Kidney (tissue), 13 donors: ENCODE measurements at regions not wholly inside any gene's neighbourhood (a gene's known extent, or its start where the extent isn't known, plus 50 kb on each side); places are given as distances from the start of the nearest gene placed in this dataset.
"Not testable (repeated sequence)": the region's sequence is repeated elsewhere in the genome, so short reads cannot be mapped to it uniquely, and the experiment has no call there.

Experiments used
- DNase-seq, 5 donors: peaks; one replicate each; pipeline ENCODE4 v3.0.0-alpha.2; 2013 to 2020
- FAIRE-seq: peaks from 2 replicates; lab custom pipeline; 2012; peaks lifted over from hg19 to GRCh38; lab: Jason Lieb, UNC
- H3K27ac ChIP-seq, 2 donors: one replicate each; pipeline ENCODE4 v1.7.0; 2013; ENCODE audit warnings: low read depth in 2 of 2, low read length in 2 of 2, inconsistent platforms in 1 of 2
- H3K27me3 ChIP-seq: one replicate; pipeline ENCODE4 v1.7.1; 2013; ENCODE audit warnings: low read length, inconsistent platforms; ENCODE audit not compliant: control insufficient read depth, insufficient read depth
- H3K36me3 ChIP-seq, 3 donors: one replicate each; pipeline versions ENCODE4 v1.7.0 to v1.7.1; 2013; ENCODE audit warnings: low read length in 3 of 3, control low read depth in 1 of 3, inconsistent platforms in 1 of 3; ENCODE audit not compliant: insufficient read depth in 3 of 3, control insufficient read depth in 2 of 3
- H3K4me1 ChIP-seq, 3 donors: one replicate each; pipeline versions ENCODE4 v1.7.0 to v1.7.1; 2013; ENCODE audit warnings: low read length in 3 of 3, inconsistent platforms in 1 of 3, low read depth in 1 of 3; ENCODE audit not compliant: control insufficient read depth in 2 of 3, insufficient read depth in 2 of 3
- H3K4me3 ChIP-seq, 3 donors: one replicate each; pipeline versions ENCODE4 v1.7.0 to v1.8.1; 2013; ENCODE audit warnings: low read length in 3 of 3, control low read depth in 1 of 3, inconsistent platforms in 1 of 3
- H3K9ac ChIP-seq, 3 donors: one replicate each; pipeline versions ENCODE4 v1.7.0 to v1.7.1; 2013; ENCODE audit warnings: low read length in 3 of 3, control low read depth in 1 of 3, inconsistent platforms in 1 of 3
- H3K9me3 ChIP-seq, 3 donors: one replicate each; pipeline versions ENCODE4 v1.7.0 to v1.7.1; 2013; ENCODE audit warnings: low read length in 3 of 3, control low read depth in 1 of 3, inconsistent platforms in 1 of 3; ENCODE audit not compliant: control insufficient read depth in 2 of 3, insufficient read depth in 1 of 3
- intact Hi-C: fragments of 100-400 bp; cut with DNase I; formaldehyde crosslinking; loops from one replicate; pipeline ENCODE4 v1.11.1; 2022
- TF ChIP-seq, protein P1 (sequence below): IDR thresholded peaks from 3 replicates; pipeline ENCODE4 v1.5.1; 2012; ENCODE audit warnings: mild to moderate bottlenecking, moderate library complexity, borderline replicate concordance; ENCODE audit not compliant: insufficient read depth; ENCODE audit errors: extremely low read depth
- donor health status: control.
- donor health status: control.
- donor health status: control.
- donor health status: control.
- donor health status: control.
- donor health status: DM: yes; HTN: yes; CAD: no.
- donor health status: Normal renal cell carcinoma (clear cell type).

DNA sequence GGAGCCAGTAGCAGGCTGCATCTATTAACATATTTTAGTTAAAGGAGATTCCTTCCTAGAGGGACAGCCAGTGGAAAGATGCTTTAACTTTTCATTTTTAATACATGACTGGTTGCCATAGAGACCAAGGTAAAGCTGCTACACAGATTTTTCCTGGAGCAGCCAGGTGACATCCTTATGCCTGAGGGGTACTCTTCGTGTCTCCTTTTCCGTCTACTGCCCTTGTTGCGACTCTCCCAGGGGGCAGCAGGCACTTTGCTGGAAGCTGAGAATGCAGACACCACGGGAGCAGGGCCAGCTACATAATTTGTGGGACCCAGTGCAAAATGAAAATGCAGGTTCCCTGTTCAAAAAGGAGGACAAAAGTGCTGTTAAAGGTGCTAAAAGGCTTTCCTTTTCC, 340.4 kb downstream of the CEP170 start:
- FAIRE-seq, H3K9me3 ChIP-seq, H3K9ac ChIP-seq, H3K27ac ChIP-seq, H3K27me3 ChIP-seq, intact Hi-C loops, DNase-seq, H3K4me3 ChIP-seq, H3K4me1 ChIP-seq, H3K36me3 ChIP-seq: not testable (repeated sequence)

DNA sequence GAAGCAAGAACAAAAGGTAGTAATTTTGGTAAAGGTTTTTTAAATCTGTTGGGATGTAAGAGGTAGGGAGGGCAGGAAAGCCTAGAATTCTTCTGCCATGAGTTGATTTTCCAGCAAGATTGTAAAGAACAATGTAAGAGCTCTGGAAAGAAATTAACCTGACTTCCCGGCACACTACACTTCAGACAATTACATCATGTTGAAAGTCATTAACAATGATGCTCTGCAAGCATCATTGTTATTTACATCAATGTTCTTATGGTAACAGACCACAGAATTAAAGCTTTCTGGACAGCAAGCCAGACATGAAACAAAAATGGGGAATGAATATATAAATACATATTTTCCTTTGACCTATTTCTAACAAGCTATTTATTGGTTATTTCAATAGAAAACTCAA, 342.2 kb downstream of the CEP170 start:
- H3K27ac ChIP-seq, DNase-seq, intact Hi-C loops: not testable (repeated sequence)

DNA sequence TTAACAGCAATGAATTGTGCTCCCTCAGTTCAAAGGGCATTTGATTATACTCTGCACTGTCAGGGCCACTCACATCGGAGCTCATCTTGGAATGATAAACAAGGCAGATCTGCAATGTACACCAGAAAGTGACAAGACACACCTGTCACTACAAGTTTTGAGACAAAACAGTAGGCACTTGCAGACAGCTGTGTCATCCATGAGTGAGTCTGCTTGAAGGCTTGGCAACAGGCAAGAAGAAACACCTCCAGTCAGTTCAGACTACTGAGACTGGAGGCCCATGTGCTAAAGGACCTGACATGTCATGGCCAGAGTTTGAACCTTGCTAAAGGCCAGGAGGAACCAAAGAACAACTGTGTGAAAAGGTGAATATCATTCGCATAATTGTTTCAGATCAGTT, 354.5 kb downstream of the CEP170 start:
- H3K4me1 ChIP-seq, intact Hi-C loops, H3K4me3 ChIP-seq, FAIRE-seq, H3K27me3 ChIP-seq, H3K9me3 ChIP-seq, H3K9ac ChIP-seq, H3K36me3 ChIP-seq, H3K27ac ChIP-seq: not testable (repeated sequence)
- peak in 3 of 5 donors; percentile 17 to 43 (median 34) for DNase-seq

More for the DNA sequence above, 342.2 kb downstream of the CEP170 start:
- FAIRE-seq, H3K27me3 ChIP-seq, H3K4me1 ChIP-seq, H3K36me3 ChIP-seq, H3K9me3 ChIP-seq, H3K9ac ChIP-seq, H3K4me3 ChIP-seq: not testable (repeated sequence)

DNA sequence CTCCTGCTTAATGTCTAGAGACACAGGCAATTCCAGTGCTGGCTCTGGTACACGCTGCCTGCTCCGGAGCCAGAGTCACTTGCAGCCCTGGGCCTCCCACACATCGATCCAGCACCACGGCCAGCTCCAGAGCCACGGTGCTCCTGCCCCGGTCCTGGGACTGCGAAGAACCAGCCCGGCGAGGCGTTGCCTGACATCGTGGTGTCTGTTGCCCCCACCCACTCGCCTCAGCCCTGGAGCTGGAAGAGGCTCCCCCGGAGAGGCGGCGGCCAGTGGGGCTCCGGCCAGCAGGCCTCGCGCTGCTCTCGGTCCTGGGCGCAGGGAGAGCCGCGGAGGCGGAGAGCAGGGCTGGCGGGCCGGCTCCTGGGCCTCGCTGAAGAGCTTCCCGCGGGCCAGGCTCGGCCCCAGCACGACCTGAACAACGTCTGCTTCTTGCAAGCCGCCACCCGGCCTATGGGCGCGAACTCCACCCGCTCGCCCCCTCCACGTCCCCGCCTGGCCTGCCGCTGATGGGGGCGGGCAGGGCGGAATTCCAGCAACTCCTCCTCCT, 364.8 kb downstream of the CEP170 start:
- no peak overlapping the region for H3K4me3 ChIP-seq
- FAIRE-seq, result no peak

DNA sequence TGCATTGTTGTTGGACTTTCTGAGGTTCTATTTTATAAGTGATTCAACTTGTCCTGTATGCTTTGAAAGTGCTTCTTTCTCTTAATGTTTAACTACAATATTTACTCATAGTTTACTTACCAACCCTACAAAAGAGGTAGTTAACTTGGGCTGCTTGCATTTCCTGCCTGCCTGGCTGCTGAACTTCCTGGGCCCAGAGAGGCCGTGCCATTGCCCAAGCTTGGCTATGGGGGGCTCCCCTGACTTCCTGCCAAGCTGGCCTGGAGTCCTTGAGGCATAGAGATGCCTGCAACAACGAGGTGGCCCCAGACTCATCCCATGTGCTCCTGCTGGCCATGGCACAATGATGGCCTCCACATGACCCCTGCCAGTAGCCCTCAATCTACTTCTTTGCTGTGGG, 361.6 kb upstream of the PLD5 start:
- H3K27ac ChIP-seq, result no peak overlapping the region
- no peak overlapping the region for H3K9ac ChIP-seq
- intact Hi-C loops, result no loop called here
- H3K4me1 ChIP-seq, result no peaks in the 10 kb centered on the region
- no peak for FAIRE-seq
- TF ChIP-seq, protein P1, sequence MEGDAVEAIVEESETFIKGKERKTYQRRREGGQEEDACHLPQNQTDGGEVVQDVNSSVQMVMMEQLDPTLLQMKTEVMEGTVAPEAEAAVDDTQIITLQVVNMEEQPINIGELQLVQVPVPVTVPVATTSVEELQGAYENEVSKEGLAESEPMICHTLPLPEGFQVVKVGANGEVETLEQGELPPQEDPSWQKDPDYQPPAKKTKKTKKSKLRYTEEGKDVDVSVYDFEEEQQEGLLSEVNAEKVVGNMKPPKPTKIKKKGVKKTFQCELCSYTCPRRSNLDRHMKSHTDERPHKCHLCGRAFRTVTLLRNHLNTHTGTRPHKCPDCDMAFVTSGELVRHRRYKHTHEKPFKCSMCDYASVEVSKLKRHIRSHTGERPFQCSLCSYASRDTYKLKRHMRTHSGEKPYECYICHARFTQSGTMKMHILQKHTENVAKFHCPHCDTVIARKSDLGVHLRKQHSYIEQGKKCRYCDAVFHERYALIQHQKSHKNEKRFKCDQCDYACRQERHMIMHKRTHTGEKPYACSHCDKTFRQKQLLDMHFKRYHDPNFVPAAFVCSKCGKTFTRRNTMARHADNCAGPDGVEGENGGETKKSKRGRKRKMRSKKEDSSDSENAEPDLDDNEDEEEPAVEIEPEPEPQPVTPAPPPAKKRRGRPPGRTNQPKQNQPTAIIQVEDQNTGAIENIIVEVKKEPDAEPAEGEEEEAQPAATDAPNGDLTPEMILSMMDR, result no peak
- H3K36me3 ChIP-seq, result no peaks in the 10 kb centered on the region
- no peak overlapping the region for H3K4me3 ChIP-seq
- DNase-seq, result no peak
- no peaks in the 10 kb centered on the region for H3K9me3 ChIP-seq
- no peaks in the 10 kb centered on the region for H3K27me3 ChIP-seq

More for the DNA sequence above, 364.8 kb downstream of the CEP170 start:
- Histone ChIP-seq H3K9me3 (no peaks in the 10 kb centered on the region), H3K4me1 (no peaks in the 10 kb centered on the region), H3K9ac (no peak overlapping the region), H3K27me3 (no peaks in the 10 kb centered on the region), H3K27ac (no peak overlapping the region), H3K36me3 (no peaks in the 10 kb centered on the region)
- TF ChIP-seq, protein P1, result no peak
- DNase-seq, result peak in 4 of 5 donors; percentile 66 to 81 (median 74)
- intact Hi-C loops, result no loop called here

DNA sequence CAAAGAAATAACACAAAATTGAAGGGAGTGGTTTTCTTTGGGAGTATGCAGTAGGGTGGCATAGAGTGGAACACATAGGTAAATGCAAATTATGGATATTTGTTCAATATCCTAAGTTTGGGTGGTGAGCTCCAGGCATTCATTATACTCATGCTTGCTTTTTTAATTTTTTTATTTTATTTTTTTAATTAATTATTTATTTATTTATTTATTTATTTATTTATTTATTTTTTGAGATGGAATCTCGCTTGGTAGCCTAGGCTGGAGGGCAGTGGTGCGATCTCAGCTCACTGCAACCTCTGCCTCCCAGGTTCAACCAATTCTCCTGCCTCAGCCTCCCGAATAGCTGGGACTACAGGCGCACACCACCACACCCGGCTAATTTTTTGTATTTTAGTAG, 355.5 kb upstream of the PLD5 start:
- DNase-seq, H3K9ac ChIP-seq, H3K36me3 ChIP-seq, H3K27me3 ChIP-seq, H3K27ac ChIP-seq, intact Hi-C loops, H3K9me3 ChIP-seq, H3K4me3 ChIP-seq, H3K4me1 ChIP-seq, FAIRE-seq: not testable (repeated sequence)
